DOHH2 (cell line): ENCODE measurements at regions not wholly inside any gene's neighbourhood (a gene's known extent, or its start where the extent isn't known, plus 50 kb on each side); places are given as distances from the start of the nearest gene placed in this dataset.

Source experiments
- CTCF ChIP-seq: fragments of 200-600 bp; sonication (generic); IDR thresholded peaks from one replicate; pipeline ENCODE4 v1.5.1; 2014; ENCODE audit warnings: antibody characterized with exemption, mild to moderate bottlenecking, low read depth, low read length; ENCODE audit not compliant: poor library complexity, severe bottlenecking
- EZH2phosphoT487 ChIP-seq: fragments of 200-600 bp; sonication (generic); IDR thresholded peaks from 2 replicates; pipeline ENCODE4 v1.6.1; 2017; ENCODE audit warnings: borderline replicate concordance, mild to moderate bottlenecking, antibody characterized with exemption, low read length, moderate library complexity, mixed read lengths

- no peak for TF ChIP-seq CTCF
- no peak for TF ChIP-seq EZH2phosphoT487
Measured at GRCh38 chr16:21524068-21524751, 75.2 kb upstream of the METTL9 start.
